Nephron progenitor cell (in vitro differentiated cells): ENCODE measurements at regions not wholly inside any gene's neighbourhood (a gene's known extent, or its start where the extent isn't known, plus 50 kb on each side); places are given as distances from the start of the nearest gene placed in this dataset.
"Not testable (repeated sequence)": the region's sequence is repeated elsewhere in the genome, so short reads cannot be mapped to it uniquely, and the experiment has no call there.

Source experiments
- DNase-seq: peaks from one replicate; pipeline ENCODE4 v3.0.0; 2021
- H3K27ac Mint-ChIP-seq: 2 replicates; pipeline ENCODE4 v1.8.0; 2021; ENCODE audit warnings: mild to moderate bottlenecking, moderate library complexity, mixed read lengths
- H3K27me3 Mint-ChIP-seq: 2 replicates; pipeline ENCODE4 v1.8.0; 2021; ENCODE audit warnings: mild to moderate bottlenecking, low read depth, mixed read lengths; ENCODE audit not compliant: poor library complexity
- H3K36me3 Mint-ChIP-seq: 2 replicates; pipeline ENCODE4 v1.8.0; 2021; ENCODE audit warnings: low read depth, mixed read lengths
- H3K4me1 Mint-ChIP-seq: 2 replicates; pipeline ENCODE4 v1.8.0; 2021; ENCODE audit warnings: mixed read lengths
- H3K4me3 Mint-ChIP-seq: 2 replicates; pipeline ENCODE4 v1.8.0; 2021; ENCODE audit warnings: mild to moderate bottlenecking, moderate library complexity, mixed read lengths
- H3K9me3 Mint-ChIP-seq: 2 replicates; pipeline ENCODE4 v1.8.0; 2021; ENCODE audit warnings: mild to moderate bottlenecking, moderate library complexity, mixed read lengths
- TF ChIP-seq, protein P1 (sequence below): fragments of 200-600 bp; sonication (generic); IDR thresholded peaks from 2 replicates; pipeline ENCODE4 v1.5.0; 2021; ENCODE audit warnings: antibody characterized with exemption

DNA sequence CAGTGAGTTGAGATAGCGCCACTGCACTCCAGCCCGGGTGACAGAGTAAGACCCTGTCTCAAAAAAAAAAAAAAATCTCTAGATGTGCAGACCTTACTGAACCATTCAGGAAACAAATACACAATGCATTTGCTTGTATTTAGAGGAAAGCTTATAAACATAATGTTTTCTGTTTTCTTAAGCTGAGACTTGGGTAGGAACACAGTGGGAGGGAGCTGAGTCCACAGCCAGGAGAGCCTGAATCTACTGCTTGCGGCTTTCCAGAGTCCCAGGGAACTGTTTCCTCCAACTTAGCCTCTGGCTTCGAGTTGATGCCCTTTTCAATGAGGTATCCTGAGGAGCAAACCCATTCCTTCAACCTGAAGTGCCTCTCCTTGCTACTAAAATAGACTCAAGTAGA lies 83.0 kb upstream of the PITRM1 start:
- no peaks in the 10 kb centered on the region for H3K9me3 Mint-ChIP-seq
- no peak for DNase-seq
- H3K4me1 Mint-ChIP-seq = peaks cover 24% of the 10 kb centered on the region
- H3K36me3 Mint-ChIP-seq = no peaks in the 10 kb centered on the region
- TF ChIP-seq, protein P1, sequence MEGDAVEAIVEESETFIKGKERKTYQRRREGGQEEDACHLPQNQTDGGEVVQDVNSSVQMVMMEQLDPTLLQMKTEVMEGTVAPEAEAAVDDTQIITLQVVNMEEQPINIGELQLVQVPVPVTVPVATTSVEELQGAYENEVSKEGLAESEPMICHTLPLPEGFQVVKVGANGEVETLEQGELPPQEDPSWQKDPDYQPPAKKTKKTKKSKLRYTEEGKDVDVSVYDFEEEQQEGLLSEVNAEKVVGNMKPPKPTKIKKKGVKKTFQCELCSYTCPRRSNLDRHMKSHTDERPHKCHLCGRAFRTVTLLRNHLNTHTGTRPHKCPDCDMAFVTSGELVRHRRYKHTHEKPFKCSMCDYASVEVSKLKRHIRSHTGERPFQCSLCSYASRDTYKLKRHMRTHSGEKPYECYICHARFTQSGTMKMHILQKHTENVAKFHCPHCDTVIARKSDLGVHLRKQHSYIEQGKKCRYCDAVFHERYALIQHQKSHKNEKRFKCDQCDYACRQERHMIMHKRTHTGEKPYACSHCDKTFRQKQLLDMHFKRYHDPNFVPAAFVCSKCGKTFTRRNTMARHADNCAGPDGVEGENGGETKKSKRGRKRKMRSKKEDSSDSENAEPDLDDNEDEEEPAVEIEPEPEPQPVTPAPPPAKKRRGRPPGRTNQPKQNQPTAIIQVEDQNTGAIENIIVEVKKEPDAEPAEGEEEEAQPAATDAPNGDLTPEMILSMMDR = no peak
- no peak overlapping the region for H3K27ac Mint-ChIP-seq
- peaks cover 14% of the 10 kb centered on the region for H3K27me3 Mint-ChIP-seq
- H3K4me3 Mint-ChIP-seq = no peak overlapping the region

DNA sequence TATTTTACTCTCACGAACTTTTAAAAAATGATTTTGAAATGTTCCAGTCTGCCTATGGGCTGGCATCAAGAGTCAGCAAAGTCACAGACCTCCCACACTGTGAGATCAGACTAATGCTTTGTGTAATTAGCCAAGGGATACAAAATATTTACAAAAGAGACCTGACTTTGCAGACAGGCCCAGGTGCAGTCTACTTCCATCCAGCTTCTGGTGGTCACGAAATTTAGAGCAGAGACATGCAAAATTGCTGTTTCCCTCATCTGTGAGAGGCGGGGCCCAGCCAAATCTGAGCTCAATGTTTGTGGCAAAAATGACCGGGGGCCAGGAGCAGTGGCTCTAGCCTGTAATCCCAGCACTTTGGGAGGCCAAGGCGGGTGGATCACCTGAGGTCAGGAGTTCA lies 82.5 kb upstream of the PITRM1 start:
- Mint-ChIP-seq H3K4me3 (no peak overlapping the region), H3K9me3 (no peaks in the 10 kb centered on the region), H3K27me3 (peaks cover 14% of the 10 kb centered on the region), H3K4me1 (peaks cover 22% of the 10 kb centered on the region), H3K27ac (no peak overlapping the region), H3K36me3 (no peaks in the 10 kb centered on the region)
- DNase-seq = no peak
- TF ChIP-seq, protein P1 = no peak

DNA sequence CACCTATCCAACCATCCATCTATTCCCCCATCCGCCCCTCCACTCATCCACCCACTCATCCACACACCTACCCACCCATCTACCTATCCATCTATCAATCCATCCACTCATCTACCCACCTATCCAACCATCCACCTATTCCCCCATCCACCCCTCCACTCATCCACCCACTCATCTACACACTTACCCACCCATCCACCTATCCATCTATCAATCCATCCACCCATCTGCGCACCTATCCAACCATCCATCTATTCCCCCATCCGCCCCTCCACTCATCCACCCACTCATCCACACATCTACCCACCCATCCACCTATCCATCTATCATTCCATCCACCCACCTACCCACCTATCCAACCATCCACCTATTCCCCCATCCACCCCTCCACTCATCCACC lies 81.4 kb upstream of the PITRM1 start:
- peaks cover 14% of the 10 kb centered on the region for H3K27me3 Mint-ChIP-seq
- peaks cover 22% of the 10 kb centered on the region for H3K4me1 Mint-ChIP-seq
- DNase-seq, H3K36me3 Mint-ChIP-seq, H3K4me3 Mint-ChIP-seq, H3K27ac Mint-ChIP-seq, H3K9me3 Mint-ChIP-seq: not testable (repeated sequence)

DNA sequence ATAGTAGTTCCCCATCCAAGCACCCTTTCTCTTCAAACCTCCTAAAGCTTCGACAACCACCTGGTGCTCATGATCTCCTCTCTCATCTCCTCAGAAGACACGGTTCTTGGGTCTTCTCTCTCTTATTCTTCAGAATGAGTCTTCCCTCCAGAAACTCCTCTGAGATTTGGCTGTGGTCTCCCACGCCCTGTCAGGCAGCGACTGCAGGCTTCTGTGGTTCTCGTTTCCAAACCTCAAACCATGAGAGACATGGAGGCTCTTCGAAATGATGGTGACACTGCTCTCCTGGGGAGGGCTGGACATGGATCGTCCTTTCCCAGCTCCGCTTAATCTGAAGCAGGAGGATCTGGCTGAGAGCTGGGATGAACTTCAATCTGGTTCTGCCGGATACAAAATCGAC lies 78.6 kb upstream of the PITRM1 start:
- Mint-ChIP-seq H3K4me3 (no peak overlapping the region), H3K27ac (peak overlapping the region; percentile 50), H3K4me1 (peaks cover 22% of the 10 kb centered on the region), H3K27me3 (peaks cover 16% of the 10 kb centered on the region), H3K36me3 (no peaks in the 10 kb centered on the region), H3K9me3 (no peaks in the 10 kb centered on the region)
- DNase-seq = no peak
- TF ChIP-seq, protein P1 = no peak

DNA sequence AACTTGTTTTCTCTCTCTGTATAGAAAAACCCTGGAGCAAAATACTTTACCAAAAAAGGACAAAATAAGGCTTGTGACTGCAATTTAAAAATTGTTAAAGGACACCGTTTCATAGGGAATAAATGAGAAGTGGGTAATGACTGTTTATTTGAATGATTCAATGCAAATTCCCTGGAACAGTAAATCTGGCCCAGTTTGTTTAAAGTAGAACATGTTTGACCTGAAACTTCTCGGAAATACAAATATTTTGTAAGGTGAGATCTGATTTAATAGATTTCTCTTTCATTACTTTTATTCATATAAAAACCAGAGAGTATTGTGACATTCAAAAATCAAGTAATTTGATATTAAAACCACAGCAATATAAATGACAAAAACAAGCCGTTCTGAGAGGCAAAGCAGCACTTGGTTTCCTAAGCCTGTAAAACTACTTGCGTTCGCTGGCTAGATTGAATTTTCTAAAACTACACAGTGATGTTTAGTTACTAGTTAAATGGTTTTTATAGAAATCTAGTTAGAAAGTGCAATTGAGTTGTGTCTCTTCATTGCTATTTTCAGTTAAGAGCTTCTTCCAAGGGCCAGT lies 76.8 kb upstream of the PITRM1 start:
- DNase-seq = no peak
- Mint-ChIP-seq H3K27me3 (peaks cover 13% of the 10 kb centered on the region), H3K36me3 (no peaks in the 10 kb centered on the region), H3K27ac (peak overlapping the region; percentile 54), H3K4me1 (peaks cover 14% of the 10 kb centered on the region), H3K4me3 (no peak overlapping the region), H3K9me3 (no peaks in the 10 kb centered on the region)
- TF ChIP-seq, protein P1 = no peak

DNA sequence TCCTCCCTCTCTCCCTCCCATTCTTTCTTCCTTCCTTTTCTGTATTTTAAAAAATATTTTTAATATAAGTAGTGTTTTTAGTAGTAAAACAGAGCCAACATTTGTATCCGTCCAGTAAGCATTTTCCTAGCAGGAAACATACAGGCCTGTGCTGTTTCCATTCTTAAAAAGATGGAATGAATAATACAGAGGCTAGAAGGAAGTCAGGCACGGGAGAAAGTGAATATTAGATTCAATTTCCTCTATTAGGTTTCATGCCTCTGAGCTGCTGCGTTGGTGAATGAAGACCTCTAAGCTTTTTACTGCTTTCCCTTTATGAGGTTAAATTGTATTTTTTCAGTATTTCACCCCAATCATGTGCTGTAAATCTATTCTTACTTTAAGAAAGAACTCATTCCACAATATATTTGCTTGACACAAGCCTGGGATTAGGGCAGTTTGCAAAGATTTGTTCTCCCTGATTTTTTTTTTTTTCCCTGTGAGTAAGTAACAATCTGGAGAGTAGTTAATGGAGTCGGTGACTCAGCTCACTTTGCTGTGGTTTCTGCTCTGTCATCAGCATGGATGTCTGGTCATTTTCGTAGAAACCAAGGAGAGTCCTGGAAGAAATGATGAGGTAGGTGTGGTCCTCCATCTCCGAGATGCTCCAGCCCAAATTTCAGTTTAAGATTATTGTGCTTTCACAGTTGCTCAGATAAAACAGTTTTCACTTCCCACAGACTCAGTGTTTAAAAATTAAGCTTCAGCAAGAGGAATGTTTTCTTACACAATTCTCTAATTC lies 76.1 kb upstream of the PITRM1 start:
- TF ChIP-seq, protein P1 = no peak
- peak overlapping the region; percentile 54 for H3K27ac Mint-ChIP-seq

More for the DNA sequence above, 76.1 kb upstream of the PITRM1 start:
- H3K9me3 Mint-ChIP-seq = no peaks in the 10 kb centered on the region
- H3K4me1 Mint-ChIP-seq = peaks cover 14% of the 10 kb centered on the region
- no peaks in the 10 kb centered on the region for H3K36me3 Mint-ChIP-seq
- H3K27me3 Mint-ChIP-seq = peaks cover 11% of the 10 kb centered on the region
- DNase-seq = no peak
- no peak overlapping the region for H3K4me3 Mint-ChIP-seq
